ENCODE measurements at regions not wholly inside any gene's neighbourhood (a gene's known extent, or its start where the extent isn't known, plus 50 kb on each side); places are given as distances from the start of the nearest gene placed in this dataset.

- no peak for TF ChIP-seq CEBPB (IDR thresholded peaks at IDR 0.05)
- TF ChIP-seq, protein P1, sequence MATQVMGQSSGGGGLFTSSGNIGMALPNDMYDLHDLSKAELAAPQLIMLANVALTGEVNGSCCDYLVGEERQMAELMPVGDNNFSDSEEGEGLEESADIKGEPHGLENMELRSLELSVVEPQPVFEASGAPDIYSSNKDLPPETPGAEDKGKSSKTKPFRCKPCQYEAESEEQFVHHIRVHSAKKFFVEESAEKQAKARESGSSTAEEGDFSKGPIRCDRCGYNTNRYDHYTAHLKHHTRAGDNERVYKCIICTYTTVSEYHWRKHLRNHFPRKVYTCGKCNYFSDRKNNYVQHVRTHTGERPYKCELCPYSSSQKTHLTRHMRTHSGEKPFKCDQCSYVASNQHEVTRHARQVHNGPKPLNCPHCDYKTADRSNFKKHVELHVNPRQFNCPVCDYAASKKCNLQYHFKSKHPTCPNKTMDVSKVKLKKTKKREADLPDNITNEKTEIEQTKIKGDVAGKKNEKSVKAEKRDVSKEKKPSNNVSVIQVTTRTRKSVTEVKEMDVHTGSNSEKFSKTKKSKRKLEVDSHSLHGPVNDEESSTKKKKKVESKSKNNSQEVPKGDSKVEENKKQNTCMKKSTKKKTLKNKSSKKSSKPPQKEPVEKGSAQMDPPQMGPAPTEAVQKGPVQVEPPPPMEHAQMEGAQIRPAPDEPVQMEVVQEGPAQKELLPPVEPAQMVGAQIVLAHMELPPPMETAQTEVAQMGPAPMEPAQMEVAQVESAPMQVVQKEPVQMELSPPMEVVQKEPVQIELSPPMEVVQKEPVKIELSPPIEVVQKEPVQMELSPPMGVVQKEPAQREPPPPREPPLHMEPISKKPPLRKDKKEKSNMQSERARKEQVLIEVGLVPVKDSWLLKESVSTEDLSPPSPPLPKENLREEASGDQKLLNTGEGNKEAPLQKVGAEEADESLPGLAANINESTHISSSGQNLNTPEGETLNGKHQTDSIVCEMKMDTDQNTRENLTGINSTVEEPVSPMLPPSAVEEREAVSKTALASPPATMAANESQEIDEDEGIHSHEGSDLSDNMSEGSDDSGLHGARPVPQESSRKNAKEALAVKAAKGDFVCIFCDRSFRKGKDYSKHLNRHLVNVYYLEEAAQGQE (IDR thresholded peaks at IDR 0.05; ENCODE audit: low read depth) = no peak
- no peak for TF ChIP-seq MAX (IDR thresholded peaks at IDR 0.05)
These were observed 329.1 kb upstream of the TSHZ2 start for GRCh38 chr20:52643034-52643433.
